ENCODE measurements at regions not wholly inside any gene's neighbourhood (a gene's known extent, or its start where the extent isn't known, plus 50 kb on each side); places are given as distances from the start of the nearest gene placed in this dataset.

- Histone ChIP-seq H2AFZ (ENCODE audit: low read length) (no peak overlapping the region), H3K9me3 (ENCODE audit: low read length) (no peaks in the 10 kb centered on the region), H3K79me2 (ENCODE audit: low read length) (no peaks in the 10 kb centered on the region), H3K4me2 (ENCODE audit: low read depth, low read length, poor library complexity, severe bottlenecking) (no peak overlapping the region), H3K4me1 (ENCODE audit: low read length) (no peaks in the 10 kb centered on the region), H3K4me3 (ENCODE audit: low read length) (no peak overlapping the region), H4K20me1 (ENCODE audit: insufficient read depth, low read depth, low read length) (no peaks in the 10 kb centered on the region), H3K27me3 (ENCODE audit: low read length) (no peaks in the 10 kb centered on the region), H3K27ac (ENCODE audit: low read length) (no peak overlapping the region), H3K9me2 (replicated peaks; ENCODE audit: insufficient read depth, low read length) (no peaks in the 10 kb centered on the region), H3K36me3 (ENCODE audit: insufficient read depth, low read length) (no peaks in the 10 kb centered on the region), H3K9ac (ENCODE audit: low read length) (no peak overlapping the region)
- DNase-seq: no peak
These were observed 255.1 kb downstream of the NPHP4 start for GRCh38 chr1:5737081-5737480.

DNA sequence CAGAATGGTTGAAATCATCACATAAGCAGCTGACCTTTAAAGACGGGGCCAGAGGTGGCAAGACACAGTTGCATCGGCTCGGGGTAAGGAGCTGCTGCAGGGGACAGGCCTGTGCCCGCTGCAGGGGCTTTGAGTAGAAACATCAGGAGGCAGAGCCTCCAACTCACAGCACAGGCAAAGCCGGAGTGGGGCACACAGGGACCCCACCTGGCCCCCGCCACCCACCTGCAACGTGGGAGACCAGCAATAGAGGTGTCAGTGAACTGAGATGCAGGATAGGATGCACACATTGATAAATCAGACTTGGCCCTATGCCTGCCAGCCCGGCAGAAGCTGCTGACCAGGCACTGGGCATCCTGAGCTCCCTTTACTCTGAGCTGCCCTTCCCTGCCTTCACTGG, 257.2 kb downstream of the NPHP4 start:
- H3K4me2 ChIP-seq (ENCODE audit: low read depth, low read length, poor library complexity, severe bottlenecking): no peak overlapping the region
- H3K9me2 ChIP-seq (replicated peaks; ENCODE audit: insufficient read depth, low read length): no peaks in the 10 kb centered on the region
- H2AFZ ChIP-seq (ENCODE audit: low read length): no peak overlapping the region
- H3K4me3 ChIP-seq (ENCODE audit: low read length): no peak overlapping the region
- no peaks in the 10 kb centered on the region for H3K27me3 ChIP-seq (ENCODE audit: low read length)
- H3K36me3 ChIP-seq (ENCODE audit: insufficient read depth, low read length): no peaks in the 10 kb centered on the region
- H3K4me1 ChIP-seq (ENCODE audit: low read length): no peaks in the 10 kb centered on the region
- no peaks in the 10 kb centered on the region for H4K20me1 ChIP-seq (ENCODE audit: insufficient read depth, low read depth, low read length)
- no peak overlapping the region for H3K27ac ChIP-seq (ENCODE audit: low read length)
- no peaks in the 10 kb centered on the region for H3K79me2 ChIP-seq (ENCODE audit: low read length)
- DNase-seq: no peak
- H3K9me3 ChIP-seq (ENCODE audit: low read length): no peaks in the 10 kb centered on the region
- H3K9ac ChIP-seq (ENCODE audit: low read length): no peak overlapping the region

- Histone ChIP-seq H3K9ac (ENCODE audit: low read length) (no peak overlapping the region), H3K27me3 (ENCODE audit: low read length) (no peaks in the 10 kb centered on the region), H3K9me3 (ENCODE audit: low read length) (no peaks in the 10 kb centered on the region), H3K4me2 (ENCODE audit: low read depth, low read length, poor library complexity, severe bottlenecking) (no peak overlapping the region), H3K9me2 (replicated peaks; ENCODE audit: insufficient read depth, low read length) (no peaks in the 10 kb centered on the region), H3K27ac (ENCODE audit: low read length) (no peak overlapping the region), H3K4me1 (ENCODE audit: low read length) (no peaks in the 10 kb centered on the region), H3K79me2 (ENCODE audit: low read length) (no peaks in the 10 kb centered on the region), H4K20me1 (ENCODE audit: insufficient read depth, low read depth, low read length) (no peaks in the 10 kb centered on the region), H2AFZ (ENCODE audit: low read length) (no peak overlapping the region), H3K4me3 (ENCODE audit: low read length) (no peak overlapping the region), H3K36me3 (ENCODE audit: insufficient read depth, low read length) (no peaks in the 10 kb centered on the region)
- no peak for DNase-seq
These were observed 257.8 kb downstream of the NPHP4 start for GRCh38 chr1:5734414-5734813.

DNA sequence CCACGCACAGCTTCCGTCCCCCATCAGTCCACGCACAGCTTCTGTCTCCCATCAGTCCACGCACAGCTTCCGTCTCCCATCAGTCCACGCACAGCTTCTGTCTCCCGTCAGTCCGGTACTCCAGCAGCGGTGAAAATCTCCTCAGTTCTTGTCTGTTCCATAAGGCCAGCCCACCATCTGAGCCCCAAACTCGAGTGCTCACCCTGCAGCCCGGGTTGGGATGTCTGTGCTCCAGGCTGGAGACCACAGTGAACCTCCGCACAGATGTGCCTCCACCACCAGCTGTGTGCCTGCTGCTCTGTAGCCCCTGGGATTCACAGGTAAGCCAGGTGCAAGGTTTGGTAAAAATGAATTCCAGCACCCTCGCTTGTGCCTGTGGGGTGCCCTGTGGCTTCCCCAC, 258.6 kb downstream of the NPHP4 start:
- no peak overlapping the region for H3K4me2 ChIP-seq (ENCODE audit: low read depth, low read length, poor library complexity, severe bottlenecking)
- no peaks in the 10 kb centered on the region for H4K20me1 ChIP-seq (ENCODE audit: insufficient read depth, low read depth, low read length)
- no peaks in the 10 kb centered on the region for H3K79me2 ChIP-seq (ENCODE audit: low read length)
- no peak overlapping the region for H3K4me3 ChIP-seq (ENCODE audit: low read length)
- no peak overlapping the region for H3K9ac ChIP-seq (ENCODE audit: low read length)
- no peaks in the 10 kb centered on the region for H3K9me2 ChIP-seq (replicated peaks; ENCODE audit: insufficient read depth, low read length)
- H3K4me1 ChIP-seq (ENCODE audit: low read length): no peaks in the 10 kb centered on the region
- no peaks in the 10 kb centered on the region for H3K36me3 ChIP-seq (ENCODE audit: insufficient read depth, low read length)
- no peak for DNase-seq
- no peak overlapping the region for H3K27ac ChIP-seq (ENCODE audit: low read length)
- no peaks in the 10 kb centered on the region for H3K27me3 ChIP-seq (ENCODE audit: low read length)
- no peaks in the 10 kb centered on the region for H3K9me3 ChIP-seq (ENCODE audit: low read length)
- no peak overlapping the region for H2AFZ ChIP-seq (ENCODE audit: low read length)

DNA sequence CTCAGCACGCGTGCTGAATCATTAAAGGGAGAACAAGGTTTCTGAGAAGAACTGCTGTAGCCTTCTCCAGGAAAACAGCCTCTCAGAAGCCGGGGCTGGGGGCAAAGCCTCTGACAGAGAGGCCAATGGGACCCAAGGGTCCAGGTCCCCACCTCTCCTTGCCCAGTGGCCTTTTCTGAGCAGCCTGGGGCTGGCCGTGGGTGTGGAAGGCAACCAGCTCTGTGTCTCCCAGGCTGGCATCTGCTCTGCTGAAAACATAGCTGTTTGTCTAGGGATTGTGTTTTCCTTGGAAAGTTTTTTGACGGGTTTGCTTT, 261.2 kb downstream of the NPHP4 start:
- H3K4me2 ChIP-seq (ENCODE audit: low read depth, low read length, poor library complexity, severe bottlenecking): no peak overlapping the region
- no peak overlapping the region for H3K9ac ChIP-seq (ENCODE audit: low read length)
- H3K79me2 ChIP-seq (ENCODE audit: low read length): no peaks in the 10 kb centered on the region
- no peak for DNase-seq
- no peaks in the 10 kb centered on the region for H3K27me3 ChIP-seq (ENCODE audit: low read length)
- no peaks in the 10 kb centered on the region for H3K4me1 ChIP-seq (ENCODE audit: low read length)
- H3K27ac ChIP-seq (ENCODE audit: low read length): no peak overlapping the region
- no peaks in the 10 kb centered on the region for H3K9me2 ChIP-seq (replicated peaks; ENCODE audit: insufficient read depth, low read length)
- H4K20me1 ChIP-seq (ENCODE audit: insufficient read depth, low read depth, low read length): no peaks in the 10 kb centered on the region
- H3K36me3 ChIP-seq (ENCODE audit: insufficient read depth, low read length): no peaks in the 10 kb centered on the region
- no peak overlapping the region for H3K4me3 ChIP-seq (ENCODE audit: low read length)
- H2AFZ ChIP-seq (ENCODE audit: low read length): no peak overlapping the region
- no peaks in the 10 kb centered on the region for H3K9me3 ChIP-seq (ENCODE audit: low read length)

DNA sequence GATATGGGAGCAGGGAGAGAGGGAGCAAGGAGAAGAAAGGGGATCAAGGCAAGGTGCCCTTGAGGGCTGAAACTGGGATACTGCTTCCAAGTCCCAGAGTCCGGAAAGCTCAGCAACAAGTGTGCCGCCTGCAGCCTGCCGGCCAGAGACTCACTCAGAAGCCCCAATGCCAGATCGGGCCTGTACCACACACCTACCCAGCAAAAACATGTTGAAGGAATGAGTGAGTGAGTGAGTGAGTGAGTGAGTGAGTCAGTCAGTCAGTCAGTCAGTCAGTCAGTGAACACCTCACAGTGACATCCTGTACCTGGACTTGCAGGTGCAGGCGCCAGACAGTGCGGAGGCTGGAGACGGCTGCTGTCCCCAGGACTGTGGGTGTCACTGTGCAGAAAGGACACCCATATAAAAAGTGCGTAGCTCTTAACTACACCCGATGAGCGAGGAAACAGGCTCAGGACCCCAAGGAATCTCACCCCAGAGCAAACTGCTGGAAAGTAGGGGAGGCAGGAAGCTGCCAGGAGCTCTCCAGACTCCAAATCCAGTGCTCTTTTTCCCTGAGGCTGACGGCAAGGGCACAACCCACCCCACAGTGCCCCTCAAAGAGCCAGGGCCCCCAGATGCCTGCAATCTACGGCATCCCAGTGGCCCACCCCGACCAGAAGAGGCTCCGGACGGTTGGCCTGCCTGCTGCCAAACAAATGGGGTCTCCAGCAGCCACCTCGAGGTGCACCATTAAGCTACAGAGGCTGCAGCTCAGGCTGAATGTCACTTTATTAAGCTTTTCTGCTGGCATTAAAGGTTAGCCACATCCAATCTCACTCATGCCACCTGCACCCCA, 261.7 kb downstream of the NPHP4 start:
- no peaks in the 10 kb centered on the region for H3K9me3 ChIP-seq (ENCODE audit: low read length)
- H2AFZ ChIP-seq (ENCODE audit: low read length): no peak overlapping the region
- no peaks in the 10 kb centered on the region for H3K27me3 ChIP-seq (ENCODE audit: low read length)
- no peak overlapping the region for H3K9ac ChIP-seq (ENCODE audit: low read length)
- no peak overlapping the region for H3K4me3 ChIP-seq (ENCODE audit: low read length)
- no peak for DNase-seq
- H3K9me2 ChIP-seq (replicated peaks; ENCODE audit: insufficient read depth, low read length): no peaks in the 10 kb centered on the region
- H3K4me2 ChIP-seq (ENCODE audit: low read depth, low read length, poor library complexity, severe bottlenecking): no peak overlapping the region
- H3K27ac ChIP-seq (ENCODE audit: low read length): no peak overlapping the region
- H4K20me1 ChIP-seq (ENCODE audit: insufficient read depth, low read depth, low read length): no peaks in the 10 kb centered on the region
- H3K36me3 ChIP-seq (ENCODE audit: insufficient read depth, low read length): no peaks in the 10 kb centered on the region
- H3K79me2 ChIP-seq (ENCODE audit: low read length): no peaks in the 10 kb centered on the region
- H3K4me1 ChIP-seq (ENCODE audit: low read length): no peaks in the 10 kb centered on the region

GRCh38 chr1:5729636-5730145, 262.5 kb downstream of the NPHP4 start:
- no peak overlapping the region for H2AFZ ChIP-seq (ENCODE audit: low read length)
- no peak overlapping the region for H3K4me3 ChIP-seq (ENCODE audit: low read length)
- no peak overlapping the region for H3K27ac ChIP-seq (ENCODE audit: low read length)
- no peaks in the 10 kb centered on the region for H3K27me3 ChIP-seq (ENCODE audit: low read length)
- H3K4me1 ChIP-seq (ENCODE audit: low read length): no peaks in the 10 kb centered on the region
- DNase-seq: no peak
- no peak overlapping the region for H3K4me2 ChIP-seq (ENCODE audit: low read depth, low read length, poor library complexity, severe bottlenecking)
- no peaks in the 10 kb centered on the region for H3K9me2 ChIP-seq (replicated peaks; ENCODE audit: insufficient read depth, low read length)
- no peaks in the 10 kb centered on the region for H4K20me1 ChIP-seq (ENCODE audit: insufficient read depth, low read depth, low read length)
- no peaks in the 10 kb centered on the region for H3K79me2 ChIP-seq (ENCODE audit: low read length)
- H3K9me3 ChIP-seq (ENCODE audit: low read length): no peaks in the 10 kb centered on the region
- no peak overlapping the region for H3K9ac ChIP-seq (ENCODE audit: low read length)
- no peaks in the 10 kb centered on the region for H3K36me3 ChIP-seq (ENCODE audit: insufficient read depth, low read length)

DNA sequence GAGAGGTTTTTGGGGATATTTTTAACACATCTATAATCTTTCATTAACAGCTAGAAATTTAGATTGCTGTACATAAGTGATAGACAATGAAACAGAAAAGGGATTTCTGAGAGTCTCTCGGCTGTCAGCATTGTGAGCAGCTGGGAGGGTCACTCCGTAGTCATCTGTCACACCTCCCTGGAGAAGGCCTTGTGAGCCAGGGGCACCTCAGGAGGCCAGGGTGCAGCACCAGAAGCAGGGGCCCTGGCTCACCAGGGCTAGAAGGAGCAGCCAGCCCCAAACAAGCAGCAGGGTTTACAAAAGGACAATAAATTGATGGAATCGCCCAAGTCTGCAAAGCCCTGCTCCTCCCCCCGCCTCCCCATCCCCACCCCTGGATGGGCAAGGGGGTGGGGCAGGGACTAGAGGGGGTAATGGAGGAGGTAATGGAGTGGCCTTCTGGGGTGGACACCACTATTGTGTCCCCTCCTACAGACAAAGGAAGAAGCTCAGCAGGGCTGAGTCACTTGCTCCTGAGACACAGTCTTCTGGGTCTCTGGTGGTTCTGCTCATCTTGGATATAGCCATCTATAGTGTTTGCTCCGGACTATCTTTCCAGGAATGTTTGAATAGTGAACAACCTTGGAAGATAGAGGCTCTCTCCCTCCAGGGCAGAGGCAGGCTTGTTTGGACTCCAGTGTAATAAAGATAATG, 263.4 kb downstream of the NPHP4 start:
- Histone ChIP-seq H2AFZ (ENCODE audit: low read length) (no peak overlapping the region), H3K79me2 (ENCODE audit: low read length) (no peaks in the 10 kb centered on the region), H3K27ac (ENCODE audit: low read length) (no peak overlapping the region), H3K4me1 (ENCODE audit: low read length) (no peaks in the 10 kb centered on the region), H3K9ac (ENCODE audit: low read length) (no peak overlapping the region), H3K4me3 (ENCODE audit: low read length) (no peak overlapping the region), H3K4me2 (ENCODE audit: low read depth, low read length, poor library complexity, severe bottlenecking) (no peak overlapping the region), H3K27me3 (ENCODE audit: low read length) (no peaks in the 10 kb centered on the region), H4K20me1 (ENCODE audit: insufficient read depth, low read depth, low read length) (no peaks in the 10 kb centered on the region), H3K36me3 (ENCODE audit: insufficient read depth, low read length) (no peaks in the 10 kb centered on the region), H3K9me2 (replicated peaks; ENCODE audit: insufficient read depth, low read length) (no peaks in the 10 kb centered on the region), H3K9me3 (ENCODE audit: low read length) (no peaks in the 10 kb centered on the region)
- DNase-seq: no peak

Data from Karpas-422 (cell line).